ENCODE measurements at regions not wholly inside any gene's neighbourhood (a gene's known extent, or its start where the extent isn't known, plus 50 kb on each side); places are given as distances from the start of the nearest gene placed in this dataset.

- Histone ChIP-seq H2AK5ac (ENCODE audit: low read depth, low read length) (no peak overlapping the region), H3K14ac (replicated peaks; ENCODE audit: low read depth, low read length) (no peak overlapping the region), H4K20me1 (ENCODE audit: insufficient read depth, low read length) (no peaks in the 10 kb centered on the region), H4K5ac (ENCODE audit: low read depth, low read length) (no peak overlapping the region), H4K8ac (ENCODE audit: low read depth in 2 of 2, low read length in 2 of 2) (no peak overlapping the region), H2BK15ac (ENCODE audit: low read depth, low read length) (no peak overlapping the region), H2AK9ac (replicated peaks; ENCODE audit: low read depth, low read length, poor library complexity) (no peak overlapping the region), H3K4me3 (ENCODE audit: insufficient read depth, low read depth, low read length) (no peak overlapping the region), H3K36me3 (ENCODE audit: control insufficient read depth, insufficient read depth, low read length) (no peaks in the 10 kb centered on the region), H3K4ac (ENCODE audit: low read depth, low read length) (no peak overlapping the region), H3K4me1 (ENCODE audit: control insufficient read depth, insufficient read depth, low read length) (no peaks in the 10 kb centered on the region), H3K9me3 (ENCODE audit: control insufficient read depth, insufficient read depth, low read length) (peaks cover 6% of the 10 kb centered on the region), H4K91ac (ENCODE audit: insufficient read depth, low read depth, low read length) (no peak overlapping the region), H3K27me3 (ENCODE audit: control insufficient read depth, insufficient read depth, low read length) (no peaks in the 10 kb centered on the region), H3K9me1 (ENCODE audit: insufficient read depth, low read length) (no peaks in the 10 kb centered on the region), H2BK120ac (ENCODE audit: low read depth, low read length) (no peak overlapping the region), H3K23ac (ENCODE audit: low read depth, low read length) (no peak overlapping the region), H3K9ac (ENCODE audit: low read depth, low read length) (no peak overlapping the region), H3K56ac (ENCODE audit: extremely low read depth, insufficient read depth, low read length) (no peak overlapping the region), H3K27ac (ENCODE audit: insufficient read depth, low read length) (no peak overlapping the region), H2BK20ac (ENCODE audit: low read depth, low read length) (no peak overlapping the region), H3K79me1 (ENCODE audit: low read depth in 1 of 2, low read length in 2 of 2) (no peaks in the 10 kb centered on the region), H3K18ac (ENCODE audit: low read depth, low read length) (no peak overlapping the region), H2BK5ac (ENCODE audit: low read depth, low read length, poor library complexity, severe bottlenecking) (no peak overlapping the region), H2AFZ (replicated peaks; ENCODE audit: low read length, poor library complexity) (no peak overlapping the region), H3K4me2 (ENCODE audit: low read depth, low read length) (no peak overlapping the region)
- in situ Hi-C loops (cut with MboI; ENCODE audit: low sequenced_read_pairs), result no loop called here
- dilution Hi-C loops (cut with HindIII; ENCODE audit: low sequenced_read_pairs, unreplicated experiment), result no loop called here
- CTCF ChIA-PET, result no interaction called here
- WGBS, 2 experiments (ENCODE audit: extremely low coverage in 2 of 2, insufficient read length in 1 of 2), result no CpG with 5 or more reads among the region's 4 CpGs
- ATAC-seq (ENCODE audit: low read depth) (no peak), DNase-seq (no peak)
- POLR2A ChIA-PET (ENCODE audit: unreplicated experiment), result no interaction called here
- BruUV-seq (replicated peaks), result no TSS peak
- TF ChIP-seq USF2 (IDR thresholded peaks at IDR 0.05; ENCODE audit: low read depth, low read length), result no peak
- TF ChIP-seq, protein P1, sequence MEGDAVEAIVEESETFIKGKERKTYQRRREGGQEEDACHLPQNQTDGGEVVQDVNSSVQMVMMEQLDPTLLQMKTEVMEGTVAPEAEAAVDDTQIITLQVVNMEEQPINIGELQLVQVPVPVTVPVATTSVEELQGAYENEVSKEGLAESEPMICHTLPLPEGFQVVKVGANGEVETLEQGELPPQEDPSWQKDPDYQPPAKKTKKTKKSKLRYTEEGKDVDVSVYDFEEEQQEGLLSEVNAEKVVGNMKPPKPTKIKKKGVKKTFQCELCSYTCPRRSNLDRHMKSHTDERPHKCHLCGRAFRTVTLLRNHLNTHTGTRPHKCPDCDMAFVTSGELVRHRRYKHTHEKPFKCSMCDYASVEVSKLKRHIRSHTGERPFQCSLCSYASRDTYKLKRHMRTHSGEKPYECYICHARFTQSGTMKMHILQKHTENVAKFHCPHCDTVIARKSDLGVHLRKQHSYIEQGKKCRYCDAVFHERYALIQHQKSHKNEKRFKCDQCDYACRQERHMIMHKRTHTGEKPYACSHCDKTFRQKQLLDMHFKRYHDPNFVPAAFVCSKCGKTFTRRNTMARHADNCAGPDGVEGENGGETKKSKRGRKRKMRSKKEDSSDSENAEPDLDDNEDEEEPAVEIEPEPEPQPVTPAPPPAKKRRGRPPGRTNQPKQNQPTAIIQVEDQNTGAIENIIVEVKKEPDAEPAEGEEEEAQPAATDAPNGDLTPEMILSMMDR (conservative IDR thresholded peaks at IDR 0.05; ENCODE audit: low read depth, low read length), result no peak
- intact Hi-C loops (cut with micrococcal nuclease), result no loop called here
These were observed 249.6 kb upstream of the MOCS1 start for GRCh38 chr6:40183902-40184301.

All from IMR-90 (cell line).